GM10248 (cell line): ENCODE measurements at regions not wholly inside any gene's neighbourhood (a gene's known extent, or its start where the extent isn't known, plus 50 kb on each side); places are given as distances from the start of the nearest gene placed in this dataset.

Source experiments
- CTCF ChIA-PET: fragments of 300-600 bp; sonication (Branson Sonifier 250); formaldehyde crosslinking; extraction: SDS; loops from one replicate; lab custom pipeline; 2021; ENCODE audit warnings: antibody characterized with exemption; lab: Yijun Ruan, JAX
- POLR2A ChIA-PET: fragments of 350-650 bp; sonication (Branson Sonifier 250); formaldehyde crosslinking; extraction: SDS; loops from one replicate; lab custom pipeline; 2020; ENCODE audit warnings: antibody characterized with exemption; lab: Yijun Ruan, JAX
- DNase-seq: peaks from one replicate; pipeline ENCODE4 v3.0.0; 2012; ENCODE audit errors: extremely low spot score
- TF ChIP-seq, protein P1 (sequence below): IDR thresholded peaks from 2 replicates; pipeline ENCODE4 v1.5.1; 2012; ENCODE audit warnings: mild to moderate bottlenecking, low read depth; ENCODE audit errors: extremely low read depth, missing control alignments, control extremely low read depth

DNA sequence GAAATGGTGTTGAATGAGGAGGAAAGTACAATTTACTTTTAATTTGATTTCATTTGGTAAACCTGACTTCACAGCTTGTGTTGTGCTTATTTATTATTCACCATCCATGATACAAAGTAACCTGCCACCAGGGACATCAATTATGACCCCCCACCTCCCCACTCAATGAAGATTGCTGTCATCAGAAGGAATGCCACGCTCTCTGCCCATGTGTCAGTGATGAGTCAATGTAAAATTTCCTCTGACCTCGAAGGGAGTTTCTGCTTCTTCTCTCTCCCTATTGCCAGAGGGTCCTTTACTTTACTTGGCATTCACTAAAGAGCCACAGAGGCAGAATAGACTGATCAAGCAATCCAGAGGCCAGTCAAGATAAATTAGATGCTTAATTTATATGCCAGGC lies 759.7 kb downstream of the CDH11 start:
- ChIA-PET POLR2A (no interaction called here), CTCF (interaction anchor here (1.2 kb wide), 1 partner anchor 49 kb away, joined by 3 read pairs; no protein-coding TSS in a partner anchor)
- TF ChIP-seq, protein P1, sequence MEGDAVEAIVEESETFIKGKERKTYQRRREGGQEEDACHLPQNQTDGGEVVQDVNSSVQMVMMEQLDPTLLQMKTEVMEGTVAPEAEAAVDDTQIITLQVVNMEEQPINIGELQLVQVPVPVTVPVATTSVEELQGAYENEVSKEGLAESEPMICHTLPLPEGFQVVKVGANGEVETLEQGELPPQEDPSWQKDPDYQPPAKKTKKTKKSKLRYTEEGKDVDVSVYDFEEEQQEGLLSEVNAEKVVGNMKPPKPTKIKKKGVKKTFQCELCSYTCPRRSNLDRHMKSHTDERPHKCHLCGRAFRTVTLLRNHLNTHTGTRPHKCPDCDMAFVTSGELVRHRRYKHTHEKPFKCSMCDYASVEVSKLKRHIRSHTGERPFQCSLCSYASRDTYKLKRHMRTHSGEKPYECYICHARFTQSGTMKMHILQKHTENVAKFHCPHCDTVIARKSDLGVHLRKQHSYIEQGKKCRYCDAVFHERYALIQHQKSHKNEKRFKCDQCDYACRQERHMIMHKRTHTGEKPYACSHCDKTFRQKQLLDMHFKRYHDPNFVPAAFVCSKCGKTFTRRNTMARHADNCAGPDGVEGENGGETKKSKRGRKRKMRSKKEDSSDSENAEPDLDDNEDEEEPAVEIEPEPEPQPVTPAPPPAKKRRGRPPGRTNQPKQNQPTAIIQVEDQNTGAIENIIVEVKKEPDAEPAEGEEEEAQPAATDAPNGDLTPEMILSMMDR, result no peak
- no peak for DNase-seq

- ChIA-PET CTCF (interaction anchor here (1.2 kb wide), 1 partner anchor 49 kb away, joined by 3 read pairs; no protein-coding TSS in a partner anchor), POLR2A (no interaction called here)
- DNase-seq, result no peak
- TF ChIP-seq, protein P1, result no peak
These were observed 760.1 kb downstream of the CDH11 start for GRCh38 chr16:64361753-64362152.

GRCh38 chr16:64358291-64358690 lies 763.6 kb downstream of the CDH11 start:
- no peak for DNase-seq
- ChIA-PET POLR2A (no interaction called here), CTCF (no interaction called here)
- TF ChIP-seq, protein P1, result no peak

GRCh38 chr16:64356267-64356666 lies 765.6 kb downstream of the CDH11 start:
- no peak for DNase-seq
- ChIA-PET POLR2A (no interaction called here), CTCF (interaction anchor here (1.6 kb wide), 1 partner anchor 9 kb away, joined by 3 read pairs; no protein-coding TSS in a partner anchor)
- TF ChIP-seq, protein P1, result no peak

GRCh38 chr16:64352246-64352645 lies 769.6 kb downstream of the CDH11 start:
- CTCF ChIA-PET, result no interaction called here

GRCh38 chr16:64351121-64351520 lies 770.7 kb downstream of the CDH11 start:
- ChIA-PET POLR2A (no interaction called here), CTCF (no interaction called here)
- TF ChIP-seq, protein P1, result no peak
- DNase-seq, result no peak

More at GRCh38 chr16:64352246-64352645, 769.6 kb downstream of the CDH11 start:
- TF ChIP-seq, protein P1, result no peak
- POLR2A ChIA-PET, result no interaction called here
- DNase-seq, result no peak
